ENCODE measurements at regions not wholly inside any gene's neighbourhood (a gene's known extent, or its start where the extent isn't known, plus 50 kb on each side); places are given as distances from the start of the nearest gene placed in this dataset.
A peak's percentile ranks its signal among the peaks of the same experiment; 100 is the strongest.
"Not testable (repeated sequence)": the region's sequence is repeated elsewhere in the genome, so short reads cannot be mapped to it uniquely, and the experiment has no call there.

DNA sequence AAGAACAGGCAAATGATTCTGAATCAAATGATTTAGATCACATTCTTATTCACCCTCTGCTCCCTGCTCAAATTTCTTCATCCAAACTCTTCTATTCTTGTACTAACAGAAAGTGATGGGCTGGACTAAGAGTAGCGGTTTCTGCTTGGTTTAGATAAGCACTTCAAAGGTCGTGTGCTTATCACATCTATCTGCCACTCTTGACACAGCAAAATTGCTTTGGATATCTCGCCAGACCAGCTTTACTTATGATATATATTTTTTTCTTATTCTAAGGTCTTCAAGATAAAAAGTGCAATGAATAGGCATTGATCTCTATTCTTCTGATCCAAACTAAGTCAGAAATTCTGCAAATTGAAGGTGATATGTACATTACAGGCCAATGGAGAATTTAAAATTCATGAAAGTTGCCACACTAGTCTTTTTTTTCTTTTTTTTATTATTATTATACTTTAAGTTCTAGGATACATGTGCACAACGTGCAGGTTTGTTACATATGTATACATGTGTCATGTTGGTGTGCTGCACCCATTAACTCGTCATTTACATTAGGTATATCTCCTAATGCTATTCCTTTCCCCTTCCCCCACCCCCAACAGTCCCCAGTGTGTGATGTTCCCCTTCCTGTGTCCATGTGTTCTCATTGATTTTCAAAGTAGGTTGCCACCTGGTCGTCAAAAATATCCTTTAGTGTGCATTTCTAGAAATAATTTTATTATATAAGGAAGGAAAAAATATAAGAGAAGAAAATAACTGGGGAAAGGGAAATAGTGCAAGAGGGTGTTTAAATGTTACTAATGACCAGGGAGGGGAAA, 1941.0 kb upstream of the RAG2 start:
- no peak for DNase-seq

DNA sequence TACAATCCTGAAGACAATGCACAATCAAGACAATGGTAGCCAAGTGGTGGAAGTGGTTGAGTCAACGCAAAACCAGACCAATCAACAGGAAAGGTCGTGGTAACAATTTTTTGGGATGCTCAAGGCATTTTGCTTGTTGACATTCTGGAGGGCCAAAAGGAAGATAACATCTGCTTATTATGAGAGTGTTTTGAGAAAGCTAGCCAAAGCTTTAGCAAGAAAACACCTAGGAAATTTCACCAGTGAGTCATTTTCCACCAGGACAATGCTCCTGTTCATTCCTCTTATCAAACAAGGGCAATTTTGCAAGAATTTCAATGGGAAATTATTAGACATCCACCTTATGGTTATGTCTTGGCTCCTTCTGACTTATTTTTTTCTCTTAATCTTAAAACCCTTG, 1932.2 kb upstream of the RAG2 start:
- no peak for DNase-seq

DNA sequence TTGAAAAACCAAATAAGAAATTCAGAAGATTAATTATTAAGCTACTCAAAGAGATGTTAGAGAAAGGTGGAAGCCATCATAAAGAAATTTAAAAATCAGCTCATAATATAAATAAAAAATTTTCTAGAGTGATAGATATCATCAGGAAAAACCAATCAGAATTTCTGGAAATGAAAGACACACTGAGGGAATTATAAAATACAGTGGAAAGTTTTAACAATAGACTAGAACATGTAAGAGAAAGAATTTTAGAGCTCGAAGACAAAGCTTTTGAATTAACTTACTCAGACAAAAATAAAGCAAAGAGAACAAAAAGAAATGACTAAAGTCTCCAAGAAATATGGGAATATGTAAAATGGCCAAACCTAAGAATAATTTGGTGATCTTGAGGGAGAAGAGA, 1926.9 kb upstream of the RAG2 start:
- DNase-seq: no peak

DNA sequence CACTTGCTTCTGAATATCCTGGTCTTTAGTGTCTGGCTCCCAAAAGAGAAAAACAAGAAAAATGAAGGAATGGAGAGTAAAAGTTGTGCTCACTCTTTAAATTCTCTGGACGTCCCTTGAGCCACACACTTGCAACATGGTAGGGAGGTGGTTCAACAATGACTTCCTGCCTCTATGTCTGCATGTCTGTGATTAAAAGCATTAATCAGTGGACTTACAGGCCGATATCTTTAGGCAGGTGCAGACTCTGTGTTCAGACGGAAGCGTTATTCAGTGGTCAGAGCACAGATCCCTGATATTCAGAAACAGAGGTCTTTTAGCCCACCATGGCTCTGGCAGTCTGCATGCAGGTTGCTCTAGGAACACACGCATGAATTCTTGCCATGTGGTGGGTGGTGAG, 1920.0 kb upstream of the RAG2 start:
- DNase-seq: no peak

DNA sequence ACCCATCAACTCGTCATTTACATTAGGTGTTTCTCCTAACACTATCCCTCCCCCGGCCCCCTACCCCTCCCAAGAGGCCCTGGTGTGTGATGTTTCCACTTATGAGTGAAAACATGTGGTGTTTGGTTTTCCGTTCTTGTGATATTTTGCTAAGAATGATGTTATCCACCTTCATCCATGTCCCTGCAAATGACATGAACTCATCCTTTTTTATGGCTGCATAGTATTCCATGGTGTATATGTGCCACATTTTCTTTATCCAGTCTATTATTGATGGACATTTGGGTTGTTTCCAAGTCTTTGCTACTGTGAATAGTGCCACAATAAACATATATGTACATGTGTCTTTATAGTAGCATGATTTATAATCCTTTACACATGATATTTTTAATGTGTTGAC, 1914.8 kb upstream of the RAG2 start:
- DNase-seq: not testable (repeated sequence)

DNA sequence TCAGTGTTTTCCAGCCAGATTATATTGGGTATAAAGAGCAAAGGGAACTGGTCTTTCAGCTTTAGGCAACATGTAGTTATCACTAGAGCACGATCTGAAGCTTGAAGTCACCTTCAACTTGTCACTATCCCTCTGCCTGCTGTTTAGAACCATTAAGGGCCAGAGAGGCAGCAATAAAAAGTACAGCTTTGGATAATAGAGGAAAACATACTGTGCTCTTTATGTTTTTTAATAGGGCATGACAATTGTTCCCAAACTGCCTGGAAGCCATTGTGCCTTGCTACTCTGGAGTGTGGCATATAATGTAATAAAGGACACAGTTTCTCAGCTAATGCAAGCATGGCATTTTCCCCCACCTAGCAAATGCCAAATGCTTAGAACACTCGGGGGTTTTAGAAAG, 1912.0 kb upstream of the RAG2 start:
- DNase-seq: no peak

DNA sequence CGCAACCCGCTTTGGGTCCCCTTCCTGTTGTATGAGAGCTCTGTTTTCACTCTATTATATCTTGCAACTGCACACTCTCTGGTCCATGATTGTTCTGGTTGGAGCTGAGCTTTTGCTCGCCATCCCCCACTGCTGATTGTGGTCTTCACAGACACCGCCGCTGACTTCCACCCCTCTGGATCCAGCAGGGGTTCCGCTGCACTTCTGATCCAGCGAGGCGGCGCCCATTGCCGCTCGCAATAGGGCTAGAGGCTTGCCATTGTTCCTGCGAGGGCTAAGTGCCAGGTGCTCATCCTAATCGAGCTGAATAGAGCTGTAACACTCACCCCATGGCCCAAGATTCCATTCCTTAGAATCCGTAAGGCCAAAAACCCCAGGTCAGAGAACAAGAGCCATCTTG, 1905.8 kb upstream of the RAG2 start:
- peak in 1 of 2 experiments; percentile 20 for DNase-seq

DNA sequence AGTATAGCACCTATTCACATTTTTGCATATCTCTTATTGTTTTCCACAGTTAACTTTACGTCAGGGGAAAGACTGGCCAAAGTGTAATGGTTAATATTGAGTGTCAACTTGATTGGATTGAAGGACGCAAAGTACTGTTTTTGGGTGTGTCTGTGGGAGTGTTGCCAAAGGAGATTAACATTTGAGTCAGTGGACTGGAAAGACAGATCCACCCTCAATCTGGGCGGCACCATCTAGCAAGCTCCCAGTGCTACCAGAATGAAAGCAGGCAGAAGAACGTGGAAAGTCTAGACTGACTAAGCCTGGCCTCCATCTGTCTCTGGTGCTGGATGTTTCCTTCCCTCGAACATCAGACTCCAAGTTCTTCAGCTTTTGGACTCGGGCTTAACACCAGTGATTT, 1900.7 kb upstream of the RAG2 start:
- DNase-seq: no peak

DNA sequence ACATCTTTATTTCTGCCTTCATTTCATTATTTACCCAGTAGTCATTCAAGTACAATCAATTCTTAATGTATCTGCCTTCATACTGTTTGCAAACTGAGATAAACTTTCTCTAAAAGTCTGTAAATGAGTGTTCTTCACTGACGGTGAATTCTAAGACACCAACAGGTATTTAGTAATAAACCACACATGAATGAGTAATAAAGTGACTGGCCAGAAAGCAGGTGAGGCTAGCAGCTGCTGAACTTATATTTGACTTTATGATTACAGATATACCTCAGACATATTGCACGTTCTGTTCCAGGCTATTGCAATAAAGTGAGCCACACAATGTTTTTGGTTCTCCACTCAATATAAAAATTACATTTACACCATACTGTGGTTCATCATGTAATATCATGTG, 1894.0 kb upstream of the RAG2 start:
- DNase-seq: no peak

DNA sequence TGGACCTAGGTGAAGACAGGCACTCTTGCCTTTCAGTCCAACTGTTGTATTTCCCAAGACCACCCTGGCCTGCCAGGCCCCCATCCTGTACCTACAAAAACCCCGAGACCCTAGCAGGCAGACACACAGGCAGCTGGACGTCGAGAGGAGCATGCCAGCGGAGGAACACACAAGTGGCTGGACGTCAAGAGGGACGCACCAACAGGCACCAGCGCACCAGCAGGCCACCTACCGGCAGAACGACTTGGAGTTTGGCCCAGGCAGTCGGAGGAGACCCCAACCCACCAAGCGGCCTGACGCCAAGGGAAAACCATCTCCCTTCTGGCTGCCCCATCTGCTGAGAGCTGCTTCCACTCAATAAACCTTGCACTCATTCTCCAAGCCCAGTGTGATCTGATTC, 1883.4 kb upstream of the RAG2 start:
- no peak for DNase-seq

DNA sequence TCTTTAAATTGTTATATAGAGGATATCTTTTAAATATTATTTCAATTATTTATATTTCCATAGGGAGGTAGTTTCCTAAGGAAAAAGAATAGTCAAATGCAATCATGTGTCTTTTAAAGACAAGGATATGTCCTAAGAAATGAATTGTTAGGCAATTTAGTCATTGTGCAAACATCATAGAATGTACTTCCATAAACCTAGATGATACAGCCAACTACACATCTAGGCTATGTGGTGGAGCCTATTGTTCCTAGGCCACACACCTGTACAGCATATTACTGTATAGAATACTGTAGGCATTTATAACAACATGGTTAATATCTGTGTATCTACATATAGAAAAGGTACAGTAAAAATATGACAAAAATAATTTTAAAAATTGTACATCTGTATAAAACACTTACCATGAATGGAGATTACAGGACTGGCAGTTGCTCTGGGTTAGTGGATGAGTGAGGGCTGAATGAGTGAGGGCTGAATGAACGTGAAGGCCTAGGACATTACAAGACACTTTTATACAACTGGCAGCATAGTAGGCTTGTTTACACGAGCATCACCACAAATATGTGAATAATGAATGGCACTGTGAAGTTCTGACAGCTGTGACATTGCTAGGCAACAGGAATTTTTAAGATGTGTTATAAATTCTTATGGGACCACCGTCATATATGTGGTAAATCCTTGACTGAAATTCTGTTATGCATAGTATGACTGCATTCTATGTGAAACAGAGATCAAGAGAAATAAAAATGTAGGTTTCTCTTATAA, 1879.0 kb upstream of the RAG2 start:
- DNase-seq: no peak

DNA sequence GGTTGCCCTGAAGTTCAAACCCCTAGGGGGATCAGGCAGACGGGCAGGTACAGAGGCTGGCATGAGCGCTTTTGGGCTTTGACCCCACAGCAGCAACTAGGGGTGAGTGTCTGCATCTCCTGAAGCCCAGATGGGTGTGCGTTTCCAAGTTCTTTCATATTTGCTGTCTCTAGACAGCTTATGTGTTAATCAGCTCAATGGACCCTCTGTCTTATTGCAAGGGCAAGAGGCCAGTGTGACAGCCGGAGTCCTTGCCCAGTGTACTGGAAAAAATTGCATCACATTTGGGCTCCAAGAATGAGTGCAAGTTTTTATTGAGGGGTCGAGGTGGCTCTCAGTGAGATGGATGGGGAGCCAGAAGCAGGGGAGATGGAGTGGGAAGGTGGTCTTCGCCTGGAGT, 1863.7 kb upstream of the RAG2 start:
- no peak for DNase-seq

DNA sequence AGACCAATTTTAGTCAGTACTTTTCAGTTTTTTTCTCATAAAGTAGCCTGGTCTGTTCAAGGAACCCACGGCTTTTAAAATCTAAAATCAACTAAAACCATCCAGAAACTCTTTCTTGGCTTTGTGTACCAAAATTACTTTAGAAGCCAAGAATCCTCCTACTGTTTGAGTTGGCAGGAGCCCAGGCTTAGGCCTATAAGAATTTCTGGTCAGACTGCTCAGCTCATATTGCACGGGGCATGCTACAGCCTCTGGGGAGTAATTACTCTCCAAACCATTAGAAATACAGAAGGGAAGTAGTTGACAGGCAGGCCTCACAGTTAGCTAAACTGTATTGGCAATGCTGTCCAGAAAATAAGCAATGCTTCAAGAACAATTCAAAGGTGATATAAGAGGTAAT, 1862.9 kb upstream of the RAG2 start:
- DNase-seq: peak; percentile 11 to 21

DNA sequence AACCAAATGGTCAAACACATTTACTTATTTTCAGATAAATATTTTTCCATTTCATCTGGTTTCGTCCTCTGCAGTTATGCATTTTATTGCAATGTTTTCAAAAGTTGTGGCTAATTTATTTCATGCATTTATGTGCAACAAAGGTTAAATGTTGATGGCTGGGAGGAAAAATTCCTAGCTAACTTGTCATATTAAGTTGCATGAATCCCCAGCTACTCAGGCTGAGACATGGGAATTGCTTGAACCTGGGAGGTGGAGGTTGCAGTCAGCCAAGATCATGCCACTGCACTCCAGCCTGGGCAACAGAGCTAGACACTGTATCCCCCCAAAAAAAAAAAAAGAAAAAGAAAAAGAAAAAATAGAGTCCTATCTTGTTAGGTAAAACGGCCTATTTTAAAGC, 1862.4 kb upstream of the RAG2 start:
- no peak for DNase-seq

DNA sequence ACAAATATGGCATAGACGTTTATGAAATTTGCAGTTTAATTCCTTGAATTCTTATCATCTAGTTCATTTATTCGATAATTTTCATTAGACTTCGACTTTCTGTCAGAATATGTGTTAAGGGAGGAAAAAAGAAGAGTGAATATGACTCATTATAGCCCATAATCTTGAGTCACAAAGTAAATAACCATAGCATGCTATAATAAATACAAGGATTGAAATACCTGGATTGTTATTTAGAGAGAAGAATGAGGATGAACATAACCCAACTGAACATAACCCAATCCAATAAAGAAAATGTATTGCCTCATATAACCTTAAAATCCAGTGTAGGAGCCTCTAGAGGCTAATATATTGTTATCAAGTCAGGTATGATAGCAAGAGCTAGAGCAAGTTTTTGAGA, 1858.3 kb upstream of the RAG2 start:
- DNase-seq: no peak

DNA sequence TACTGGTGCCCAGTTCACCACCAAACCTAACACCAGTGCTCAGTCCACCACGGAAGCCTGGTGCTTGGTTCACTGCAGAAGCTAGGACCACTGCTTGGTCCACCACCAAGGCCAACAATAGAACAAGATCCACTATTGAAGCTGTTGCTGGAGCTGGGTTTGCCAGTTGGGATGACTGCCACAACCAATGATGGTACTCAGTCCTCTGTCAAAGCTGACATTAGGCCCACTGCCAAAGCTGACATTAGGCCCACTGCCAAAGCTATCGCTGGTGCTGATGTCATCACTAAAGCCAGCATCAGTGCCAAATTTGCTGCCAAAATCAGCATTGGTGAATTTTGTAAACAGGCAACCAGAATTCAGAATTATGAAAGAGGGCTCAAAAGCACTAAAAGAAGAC, 1850.2 kb upstream of the RAG2 start:
- DNase-seq: no peak

DNA sequence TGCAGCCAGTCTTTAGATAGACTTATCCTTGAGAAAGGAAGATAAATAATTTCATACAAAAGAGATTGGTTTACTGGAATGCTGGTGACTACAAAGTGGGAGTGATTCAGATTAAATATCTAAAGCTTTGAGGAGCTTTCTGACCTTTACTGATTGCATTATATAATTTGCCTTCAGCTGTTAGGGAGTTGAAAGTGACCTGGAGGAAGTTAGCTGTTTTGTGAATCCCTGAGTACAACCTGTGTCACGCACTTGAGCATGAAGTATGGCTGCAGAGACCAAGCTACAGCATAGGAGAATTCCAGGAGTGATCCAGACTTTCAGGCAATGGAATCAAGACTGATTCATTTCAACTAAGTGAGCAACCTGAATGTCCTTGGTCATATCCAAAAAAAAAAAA, 1848.3 kb upstream of the RAG2 start:
- no peak for DNase-seq

DNA sequence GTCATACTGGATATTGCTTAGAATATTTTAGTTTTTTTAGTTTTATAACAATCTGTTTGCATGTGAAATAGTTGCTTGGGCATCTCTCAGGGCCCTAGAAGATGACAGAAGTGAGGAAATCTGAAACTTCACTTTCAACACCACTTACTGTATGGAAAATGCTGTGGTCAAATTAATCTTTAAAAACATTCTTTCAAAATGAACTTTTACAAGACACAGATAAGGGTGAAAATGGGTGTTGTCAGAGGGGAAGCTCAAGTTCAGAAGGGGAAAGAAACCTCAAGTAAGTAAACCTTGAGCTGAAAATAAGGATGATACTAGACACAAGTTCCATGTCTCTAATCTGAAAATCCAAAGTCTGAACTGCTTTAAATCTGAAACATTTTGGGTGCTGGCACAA, 1840.1 kb upstream of the RAG2 start:
- no peak for DNase-seq

DNA sequence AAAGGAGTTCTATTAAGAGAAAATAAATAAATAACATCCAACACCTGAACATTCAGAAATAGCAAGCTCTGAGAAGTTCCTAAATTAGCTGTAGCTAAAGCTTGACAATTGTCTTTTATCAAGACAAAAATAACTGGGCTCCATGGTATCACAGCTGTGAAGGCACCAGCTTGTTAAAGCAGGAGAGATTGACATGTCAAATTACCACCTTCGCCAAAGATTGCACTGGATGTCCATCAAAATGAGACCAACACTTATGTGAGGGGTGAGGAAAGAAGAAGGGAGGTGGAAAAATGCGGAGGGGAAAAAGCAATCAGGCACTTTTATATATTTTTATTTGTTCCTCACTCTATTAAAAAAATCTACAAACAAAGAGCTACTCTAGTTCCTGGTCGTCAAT, 1827.5 kb upstream of the RAG2 start:
- no peak for DNase-seq

DNA sequence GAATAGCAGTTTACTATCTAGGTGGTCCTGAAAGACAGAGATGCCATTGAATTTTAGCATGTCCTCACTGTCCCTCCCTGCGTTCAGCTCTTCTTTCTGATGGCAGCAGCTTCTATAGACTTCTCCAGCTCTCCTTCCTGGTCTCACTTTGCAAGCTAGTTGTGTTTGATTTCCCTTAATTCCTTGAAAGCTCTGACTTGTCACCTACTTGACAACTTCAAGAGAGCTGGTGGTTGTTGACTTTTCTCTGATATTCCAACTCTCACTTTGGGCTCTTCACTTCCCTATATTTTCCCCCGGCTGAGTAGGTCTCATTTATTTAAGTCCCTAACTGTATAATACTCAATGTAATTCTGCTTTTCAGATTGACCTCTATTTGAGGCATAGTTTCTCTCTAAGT, 1825.0 kb upstream of the RAG2 start:
- no peak for DNase-seq

DNA sequence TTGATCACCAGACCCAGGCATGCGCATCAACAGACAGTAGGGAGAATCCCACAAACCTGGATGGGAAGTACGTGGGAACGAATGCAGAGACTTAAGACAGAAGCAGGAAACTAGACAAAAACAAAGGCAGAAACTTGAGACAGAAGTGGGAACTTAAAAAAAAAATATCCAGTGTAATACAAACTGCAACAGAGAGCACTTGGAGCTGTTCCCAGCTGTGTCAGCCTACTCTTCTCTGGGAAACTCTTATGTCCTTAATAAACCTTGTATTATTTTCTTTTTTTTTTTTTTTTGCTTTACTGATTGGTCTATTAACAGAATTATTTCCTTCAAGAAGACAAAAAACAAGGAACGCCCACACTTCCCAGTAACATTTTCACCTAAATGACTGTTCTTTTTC, 1818.1 kb upstream of the RAG2 start:
- DNase-seq: no peak

DNA sequence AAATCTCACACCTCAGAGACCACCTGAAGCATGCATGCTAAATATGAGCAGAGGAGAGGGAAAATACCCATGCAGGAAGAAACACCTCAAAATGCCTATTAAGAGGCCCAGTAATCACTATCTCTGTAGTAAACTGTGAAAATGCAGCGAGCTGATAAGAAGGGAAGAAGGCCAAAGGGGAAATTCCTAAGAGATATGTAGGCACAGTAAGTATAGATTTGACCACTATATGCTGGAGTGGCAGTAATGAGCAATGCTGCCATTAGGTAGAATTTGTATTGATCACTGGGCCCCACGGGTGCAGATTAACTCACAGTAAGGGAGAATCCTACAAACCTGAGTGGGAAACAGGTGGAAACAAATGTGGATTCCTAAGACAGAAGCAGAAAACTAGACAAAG, 1813.1 kb upstream of the RAG2 start:
- DNase-seq: no peak

DNA sequence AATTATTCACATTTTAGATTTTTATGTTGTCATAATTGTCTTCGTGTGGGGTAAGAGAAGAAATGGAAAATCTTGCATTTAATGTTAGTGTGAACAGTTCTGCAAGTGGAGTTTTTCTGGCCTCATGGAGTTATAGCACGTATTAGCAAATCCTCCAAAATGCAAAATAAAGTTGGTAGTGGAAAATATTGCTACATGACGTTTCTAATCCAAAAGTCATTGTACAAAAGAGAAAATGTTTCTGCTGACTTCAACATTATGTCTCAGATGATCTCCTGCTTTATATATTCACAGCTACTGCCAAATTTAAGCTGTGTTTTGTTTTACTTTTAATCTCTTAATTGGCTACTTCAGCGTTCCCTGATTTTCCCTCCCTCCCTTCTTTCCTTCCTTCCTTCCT, 1804.0 kb upstream of the RAG2 start:
- no peak for DNase-seq

DNA sequence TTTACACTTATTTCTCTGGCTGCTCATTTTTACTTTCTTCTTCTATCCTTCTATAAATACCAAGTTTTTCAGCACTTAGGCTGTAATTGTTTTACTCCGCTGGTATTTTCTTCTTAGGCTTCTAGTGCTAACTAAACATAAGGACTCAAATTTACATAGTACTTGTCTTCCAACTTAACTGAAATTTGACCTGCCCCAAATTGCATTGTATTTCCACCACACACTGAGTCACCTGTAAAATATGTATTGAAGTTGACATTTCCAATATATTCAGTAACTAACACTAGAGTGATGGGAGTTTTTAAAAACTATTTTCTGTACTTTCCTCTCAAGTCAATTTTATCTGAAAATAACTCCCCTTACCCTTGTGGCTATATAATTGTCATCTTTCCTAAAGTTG, 1794.1 kb upstream of the RAG2 start:
- DNase-seq: no peak

DNA sequence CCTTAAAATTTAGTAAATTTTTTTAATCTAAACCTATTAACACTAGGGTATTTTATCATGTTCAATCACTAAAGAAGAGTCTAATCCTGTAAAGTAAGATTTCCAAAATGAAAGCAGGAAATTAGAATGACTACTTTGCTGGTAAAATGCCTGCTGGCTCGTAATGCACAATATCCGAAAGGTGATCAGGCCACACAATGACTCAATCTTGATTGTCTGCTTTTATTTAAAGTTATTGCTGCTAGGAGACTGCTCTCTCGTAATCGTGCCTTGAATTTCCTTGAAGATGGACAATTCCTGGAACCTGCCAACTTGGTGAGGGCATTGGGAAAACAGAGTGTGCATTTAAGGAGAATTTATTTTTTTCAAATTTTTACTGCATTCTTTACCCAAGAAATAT, 1786.5 kb upstream of the RAG2 start:
- no peak for DNase-seq

Measured in NCI-H524 (cell line).